ENCODE measurements at regions not wholly inside any gene's neighbourhood (a gene's known extent, or its start where the extent isn't known, plus 50 kb on each side); places are given as distances from the start of the nearest gene placed in this dataset.

DNA sequence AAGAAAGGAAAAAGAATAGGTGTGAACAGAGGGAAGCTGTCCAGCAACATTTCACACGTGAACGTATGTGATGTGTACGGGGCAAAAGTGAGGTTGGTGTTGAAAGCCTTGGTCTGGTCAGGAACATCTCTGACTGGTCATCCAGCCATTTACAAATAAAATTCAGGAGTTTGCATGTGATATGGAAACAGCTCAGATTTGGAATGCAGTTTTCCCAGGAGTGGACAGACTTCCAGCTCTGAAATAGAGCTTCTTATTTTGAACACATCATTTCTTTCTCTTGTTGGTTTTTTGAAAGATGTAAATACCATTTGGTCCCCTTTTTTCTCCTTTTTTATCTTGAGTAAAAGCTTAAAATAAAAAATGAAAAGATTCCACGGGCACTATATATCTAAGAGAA, 566.2 kb upstream of the ZFHX3 start:
- no peak overlapping the region for H3K27ac ChIP-seq (ENCODE audit: low read depth, low read length)
- POLR2A ChIA-PET (ENCODE audit: partially characterized antibody), result no interaction called here
- Mint-ChIP-seq H3K4me1 (peaks cover 0 to 2% (median 0%) of the 10 kb centered on the region in 4 donors), H3K27ac (no peak overlapping the region), H3K27me3 (peaks cover 0 to 1% of the 10 kb centered on the region in 2 donors), H3K9me3 (peaks cover 0 to 7% (median 0%) of the 10 kb centered on the region in 8 donors), H3K36me3 (no peaks in the 10 kb centered on the region), H3K4me3 (no peak overlapping the region)
- no peaks in the 10 kb centered on the region for H3K9me3 ChIP-seq (ENCODE audit: control insufficient read depth in 1 of 2, low read length in 2 of 2)
- H3K27me3 ChIP-seq (ENCODE audit: insufficient read depth, low read length), result no peaks in the 10 kb centered on the region
- no peak for DNase-seq
- intact Hi-C loops (cut with micrococcal nuclease), result no loop called here
- CTCF ChIA-PET (ENCODE audit: partially characterized antibody), result no interaction called here
- no peaks in the 10 kb centered on the region for H3K36me3 ChIP-seq (ENCODE audit: insufficient read depth, low read length)
- no peak overlapping the region for H3K4me3 ChIP-seq (ENCODE audit: low read length in 2 of 2)
- no peaks in the 10 kb centered on the region for H3K4me1 ChIP-seq (ENCODE audit: insufficient read depth, low read length)

DNA sequence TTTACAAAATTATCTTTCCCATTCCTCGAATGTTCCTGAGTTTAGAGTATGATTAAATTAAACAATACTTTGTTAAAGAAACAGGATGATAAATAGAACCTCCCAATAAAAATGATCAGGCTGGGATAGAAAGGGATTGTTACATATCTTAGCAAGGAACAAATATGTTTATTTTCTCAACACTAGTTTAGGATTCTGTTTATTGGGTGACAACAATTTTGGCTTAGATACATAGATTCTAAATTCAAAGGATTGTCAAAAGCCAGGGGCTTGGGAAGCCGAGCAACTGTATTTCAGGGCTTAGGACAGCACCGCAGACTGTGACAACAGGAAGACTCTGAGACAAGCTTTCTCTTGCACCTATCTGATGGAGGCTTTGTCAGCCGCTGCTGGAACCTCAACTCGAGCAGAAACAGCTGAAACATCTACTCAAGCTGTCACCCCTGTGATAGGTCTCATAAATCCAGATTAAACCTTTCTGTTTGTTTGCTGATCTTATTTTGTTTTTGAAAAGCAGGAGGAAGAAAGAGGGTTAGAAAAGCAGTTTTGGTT, 562.8 kb upstream of the ZFHX3 start:
- Mint-ChIP-seq H3K36me3 (no peaks in the 10 kb centered on the region), H3K4me3 (no peak overlapping the region), H3K27me3 (peaks cover 0 to 1% of the 10 kb centered on the region in 2 donors), H3K4me1 (peaks cover 0 to under 1% (median 0%) of the 10 kb centered on the region in 4 donors), H3K27ac (peak overlapping the region in 1 of 7 donors; percentile 14), H3K9me3 (peaks cover 0 to 5% (median 0%) of the 10 kb centered on the region in 8 donors)
- intact Hi-C loops (cut with micrococcal nuclease), result no loop called here
- no peak overlapping the region for H3K4me3 ChIP-seq (ENCODE audit: low read length in 2 of 2)
- H3K4me1 ChIP-seq (ENCODE audit: insufficient read depth, low read length), result no peaks in the 10 kb centered on the region
- DNase-seq, result no peak
- ChIA-PET POLR2A (ENCODE audit: partially characterized antibody) (no interaction called here), CTCF (ENCODE audit: partially characterized antibody) (no interaction called here)
- no peak overlapping the region for H3K27ac ChIP-seq (ENCODE audit: low read depth, low read length)
- H3K27me3 ChIP-seq (ENCODE audit: insufficient read depth, low read length), result no peaks in the 10 kb centered on the region
- no peaks in the 10 kb centered on the region for H3K36me3 ChIP-seq (ENCODE audit: insufficient read depth, low read length)
- no peaks in the 10 kb centered on the region for H3K9me3 ChIP-seq (ENCODE audit: control insufficient read depth in 1 of 2, low read length in 2 of 2)

DNA sequence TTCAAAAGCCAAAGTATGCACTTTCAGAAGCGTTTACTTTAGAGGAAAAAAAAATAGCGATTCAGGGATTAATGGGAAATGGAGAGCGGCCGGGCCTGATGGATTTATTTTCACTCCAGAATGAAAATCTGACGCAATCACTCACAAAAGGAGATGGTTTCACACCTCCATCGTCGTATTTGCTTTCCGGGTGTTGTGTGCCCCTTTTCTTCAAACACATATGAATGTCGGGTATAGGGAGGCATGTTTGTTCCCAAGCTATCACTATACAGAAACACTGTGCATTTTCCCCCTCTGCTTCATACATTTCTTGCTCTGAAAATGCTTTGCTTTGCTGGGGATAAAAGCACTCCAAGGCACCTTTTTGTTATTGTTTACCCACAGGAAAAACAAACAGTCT, 562.2 kb upstream of the ZFHX3 start:
- Mint-ChIP-seq H3K36me3 (no peaks in the 10 kb centered on the region), H3K27ac (no peak overlapping the region), H3K4me3 (no peak overlapping the region), H3K27me3 (peaks cover 0 to 1% of the 10 kb centered on the region in 2 donors), H3K9me3 (peaks cover 0 to 5% (median 2%) of the 10 kb centered on the region in 8 donors), H3K4me1 (no peaks in the 10 kb centered on the region)
- H3K36me3 ChIP-seq (ENCODE audit: insufficient read depth, low read length), result no peaks in the 10 kb centered on the region
- H3K9me3 ChIP-seq (ENCODE audit: control insufficient read depth in 1 of 2, low read length in 2 of 2), result no peaks in the 10 kb centered on the region
- CTCF ChIA-PET (ENCODE audit: partially characterized antibody), result no interaction called here
- POLR2A ChIA-PET (ENCODE audit: partially characterized antibody), result no interaction called here
- DNase-seq, result no peak
- no peaks in the 10 kb centered on the region for H3K4me1 ChIP-seq (ENCODE audit: insufficient read depth, low read length)
- H3K27me3 ChIP-seq (ENCODE audit: insufficient read depth, low read length), result no peaks in the 10 kb centered on the region
- no peak overlapping the region for H3K27ac ChIP-seq (ENCODE audit: low read depth, low read length)
- intact Hi-C loops (cut with micrococcal nuclease), result no loop called here
- H3K4me3 ChIP-seq (ENCODE audit: low read length in 2 of 2), result no peak overlapping the region

DNA sequence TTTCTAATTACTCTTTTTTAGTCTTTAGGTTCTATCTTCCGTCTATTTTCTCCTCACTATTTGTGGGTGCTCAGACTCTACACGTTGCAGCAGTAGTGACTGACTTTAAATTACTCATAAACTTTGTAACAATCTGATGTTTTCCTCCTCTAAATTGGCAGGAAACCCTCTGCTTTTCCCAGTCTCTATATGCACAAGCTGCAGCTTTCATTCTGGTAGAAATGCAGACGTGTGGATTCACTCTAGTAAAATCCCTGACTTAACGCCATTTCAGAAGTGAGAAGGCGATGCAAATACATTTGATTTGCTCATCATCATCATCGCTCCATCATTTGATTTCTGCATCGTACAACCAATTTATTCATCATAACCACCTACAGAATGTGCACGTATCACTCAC, 561.0 kb upstream of the ZFHX3 start:
- Histone ChIP-seq H3K4me1 (ENCODE audit: insufficient read depth, low read length) (no peaks in the 10 kb centered on the region), H3K27ac (ENCODE audit: low read depth, low read length) (no peak overlapping the region), H3K4me3 (ENCODE audit: low read length in 2 of 2) (no peak overlapping the region), H3K27me3 (ENCODE audit: insufficient read depth, low read length) (no peaks in the 10 kb centered on the region), H3K36me3 (ENCODE audit: insufficient read depth, low read length) (no peaks in the 10 kb centered on the region), H3K9me3 (ENCODE audit: control insufficient read depth in 1 of 2, low read length in 2 of 2) (no peaks in the 10 kb centered on the region)
- H3K9me3 Mint-ChIP-seq, result peaks cover 0 to 5% (median 2%) of the 10 kb centered on the region in 8 donors
- H3K27ac Mint-ChIP-seq, result no peak overlapping the region
- H3K4me3 Mint-ChIP-seq, result no peak overlapping the region
- peaks cover 0 to 1% of the 10 kb centered on the region in 2 donors for H3K27me3 Mint-ChIP-seq
- CTCF ChIA-PET (ENCODE audit: partially characterized antibody), result no interaction called here
- no peaks in the 10 kb centered on the region for H3K4me1 Mint-ChIP-seq
- no peaks in the 10 kb centered on the region for H3K36me3 Mint-ChIP-seq
- intact Hi-C loops (cut with micrococcal nuclease), result no loop called here
- no peak for DNase-seq
- POLR2A ChIA-PET (ENCODE audit: partially characterized antibody), result no interaction called here

DNA sequence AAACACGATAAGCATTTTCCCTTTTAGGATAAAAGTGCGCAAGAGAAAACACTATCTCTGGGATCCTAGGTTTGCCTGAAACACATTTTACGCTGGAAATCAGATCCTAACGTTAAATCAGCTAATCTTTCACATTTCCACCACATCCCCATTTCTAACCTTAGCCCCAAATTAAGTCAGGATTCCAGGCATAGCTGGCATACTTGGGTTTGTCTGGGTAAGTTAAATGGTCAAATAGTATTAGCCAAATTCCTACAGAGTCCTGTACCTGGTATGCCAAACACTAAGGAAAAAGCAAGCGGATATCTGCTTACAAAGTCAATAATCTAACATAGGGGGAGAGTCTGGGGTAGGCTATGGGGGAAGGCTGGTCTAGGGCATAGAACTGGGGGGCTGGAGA, 557.4 kb upstream of the ZFHX3 start:
- intact Hi-C loops (cut with micrococcal nuclease), result no loop called here

DNA sequence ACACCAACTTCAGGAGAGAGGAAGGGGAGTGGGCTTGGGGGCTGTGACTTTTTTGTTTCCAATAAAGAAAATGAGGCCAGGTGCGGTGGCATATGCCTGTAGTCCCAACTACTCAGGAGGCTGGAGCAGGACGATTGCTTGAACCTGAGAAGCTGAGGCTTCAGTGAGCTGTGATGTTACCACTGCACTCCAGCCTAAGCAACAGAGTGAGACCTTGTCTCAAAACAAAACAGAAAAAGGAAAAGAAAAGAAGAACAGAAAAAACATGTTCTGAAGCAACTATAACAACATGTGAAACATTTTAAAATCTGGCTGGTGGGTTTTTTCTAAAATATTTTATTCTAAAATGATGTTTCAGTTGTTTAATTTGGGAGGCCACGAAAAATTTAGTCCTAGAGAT, 554.0 kb upstream of the ZFHX3 start:
- Mint-ChIP-seq H3K36me3 (no peaks in the 10 kb centered on the region), H3K27ac (no peak overlapping the region)

More for the DNA sequence above, 557.4 kb upstream of the ZFHX3 start:
- Histone ChIP-seq H3K4me3 (ENCODE audit: low read length in 2 of 2) (no peak overlapping the region), H3K9me3 (ENCODE audit: control insufficient read depth in 1 of 2, low read length in 2 of 2) (no peaks in the 10 kb centered on the region), H3K27ac (ENCODE audit: low read depth, low read length) (no peak overlapping the region), H3K36me3 (ENCODE audit: insufficient read depth, low read length) (no peaks in the 10 kb centered on the region), H3K4me1 (ENCODE audit: insufficient read depth, low read length) (no peaks in the 10 kb centered on the region), H3K27me3 (ENCODE audit: insufficient read depth, low read length) (no peaks in the 10 kb centered on the region)
- POLR2A ChIA-PET (ENCODE audit: partially characterized antibody), result no interaction called here
- Mint-ChIP-seq H3K9me3 (peaks cover 0 to 6% (median 2%) of the 10 kb centered on the region in 8 donors), H3K4me3 (no peak overlapping the region), H3K27ac (no peak overlapping the region), H3K4me1 (no peaks in the 10 kb centered on the region), H3K27me3 (peaks cover 0 to 1% of the 10 kb centered on the region in 2 donors), H3K36me3 (no peaks in the 10 kb centered on the region)
- CTCF ChIA-PET (ENCODE audit: partially characterized antibody), result no interaction called here
- no peak for DNase-seq

DNA sequence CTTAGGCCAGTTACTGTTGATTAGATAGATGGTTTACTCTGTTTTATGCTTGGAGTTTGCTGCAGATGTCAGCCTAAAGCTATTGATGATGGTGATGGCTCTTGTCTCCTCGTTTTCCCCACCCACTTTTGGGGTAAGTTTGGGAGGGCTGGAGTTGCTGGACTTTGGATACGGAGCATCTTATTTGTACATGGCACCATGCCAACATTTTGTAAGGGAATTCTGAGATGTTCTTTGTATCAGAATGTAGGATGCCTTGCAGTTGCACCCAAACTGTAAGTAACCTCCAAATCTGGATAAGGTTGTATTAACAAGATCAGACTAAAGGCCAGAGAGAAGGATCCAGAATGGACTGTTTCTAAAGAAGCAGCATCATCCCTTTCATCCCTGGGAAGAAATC, 551.9 kb upstream of the ZFHX3 start:
- Mint-ChIP-seq H3K9me3 (peaks cover 0 to 6% (median 0%) of the 10 kb centered on the region in 8 donors), H3K4me3 (no peak overlapping the region), H3K27me3 (no peaks in the 10 kb centered on the region), H3K27ac (no peak overlapping the region), H3K36me3 (no peaks in the 10 kb centered on the region), H3K4me1 (no peaks in the 10 kb centered on the region)
- ChIA-PET POLR2A (ENCODE audit: partially characterized antibody) (no interaction called here), CTCF (ENCODE audit: partially characterized antibody) (no interaction called here)
- no peak for DNase-seq
- Histone ChIP-seq H3K36me3 (ENCODE audit: insufficient read depth, low read length) (no peaks in the 10 kb centered on the region), H3K4me1 (ENCODE audit: insufficient read depth, low read length) (no peaks in the 10 kb centered on the region), H3K27ac (ENCODE audit: low read depth, low read length) (no peak overlapping the region), H3K27me3 (ENCODE audit: insufficient read depth, low read length) (no peaks in the 10 kb centered on the region), H3K4me3 (ENCODE audit: low read length in 2 of 2) (no peak overlapping the region), H3K9me3 (ENCODE audit: control insufficient read depth in 1 of 2, low read length in 2 of 2) (no peaks in the 10 kb centered on the region)
- intact Hi-C loops (cut with micrococcal nuclease), result no loop called here

More for the DNA sequence above, 554.0 kb upstream of the ZFHX3 start:
- ChIA-PET POLR2A (ENCODE audit: partially characterized antibody) (no interaction called here), CTCF (ENCODE audit: partially characterized antibody) (no interaction called here)
- Histone ChIP-seq H3K4me3 (ENCODE audit: low read length in 2 of 2) (no peak overlapping the region), H3K4me1 (ENCODE audit: insufficient read depth, low read length) (no peaks in the 10 kb centered on the region), H3K27me3 (ENCODE audit: insufficient read depth, low read length) (no peaks in the 10 kb centered on the region), H3K27ac (ENCODE audit: low read depth, low read length) (no peak overlapping the region), H3K36me3 (ENCODE audit: insufficient read depth, low read length) (no peaks in the 10 kb centered on the region), H3K9me3 (ENCODE audit: control insufficient read depth in 1 of 2, low read length in 2 of 2) (no peaks in the 10 kb centered on the region)
- H3K4me3 Mint-ChIP-seq, result no peak overlapping the region
- no peaks in the 10 kb centered on the region for H3K4me1 Mint-ChIP-seq
- no peaks in the 10 kb centered on the region for H3K27me3 Mint-ChIP-seq
- intact Hi-C loops (cut with micrococcal nuclease), result no loop called here
- no peak for DNase-seq
- peaks cover 0 to 6% (median 2%) of the 10 kb centered on the region in 8 donors for H3K9me3 Mint-ChIP-seq

DNA sequence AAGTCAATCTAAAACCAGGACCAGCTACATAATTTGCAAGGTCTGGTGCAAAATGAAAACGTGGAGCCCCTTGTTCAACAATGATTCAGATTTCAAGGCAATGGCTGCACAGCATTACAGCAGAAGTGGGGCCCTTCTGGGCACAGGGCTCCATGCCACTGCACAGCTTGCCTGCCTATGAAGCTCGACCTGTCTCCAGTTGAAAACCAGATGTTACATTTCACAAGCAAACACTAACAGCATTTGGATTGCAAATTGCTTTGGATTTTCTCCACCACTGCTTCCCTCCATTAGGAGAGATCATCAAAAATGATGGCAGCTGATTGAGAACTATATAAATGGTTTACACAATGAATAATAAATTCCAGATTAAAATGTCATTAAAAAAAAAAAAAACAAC, 551.4 kb upstream of the ZFHX3 start:
- ChIA-PET CTCF (ENCODE audit: partially characterized antibody) (no interaction called here), POLR2A (ENCODE audit: partially characterized antibody) (no interaction called here)
- Histone ChIP-seq H3K9me3 (ENCODE audit: control insufficient read depth in 1 of 2, low read length in 2 of 2) (no peaks in the 10 kb centered on the region), H3K27ac (ENCODE audit: low read depth, low read length) (no peak overlapping the region), H3K4me3 (ENCODE audit: low read length in 2 of 2) (no peak overlapping the region), H3K36me3 (ENCODE audit: insufficient read depth, low read length) (no peaks in the 10 kb centered on the region), H3K4me1 (ENCODE audit: insufficient read depth, low read length) (no peaks in the 10 kb centered on the region), H3K27me3 (ENCODE audit: insufficient read depth, low read length) (no peaks in the 10 kb centered on the region)
- DNase-seq, result no peak
- Mint-ChIP-seq H3K9me3 (peaks cover 0 to 6% (median 0%) of the 10 kb centered on the region in 8 donors), H3K36me3 (no peaks in the 10 kb centered on the region), H3K4me1 (no peaks in the 10 kb centered on the region), H3K27ac (no peak overlapping the region), H3K27me3 (no peaks in the 10 kb centered on the region), H3K4me3 (no peak overlapping the region)
- intact Hi-C loops (cut with micrococcal nuclease), result no loop called here
